ENCODE measurements at regions not wholly inside any gene's neighbourhood (a gene's known extent, or its start where the extent isn't known, plus 50 kb on each side); places are given as distances from the start of the nearest gene placed in this dataset.

DNA sequence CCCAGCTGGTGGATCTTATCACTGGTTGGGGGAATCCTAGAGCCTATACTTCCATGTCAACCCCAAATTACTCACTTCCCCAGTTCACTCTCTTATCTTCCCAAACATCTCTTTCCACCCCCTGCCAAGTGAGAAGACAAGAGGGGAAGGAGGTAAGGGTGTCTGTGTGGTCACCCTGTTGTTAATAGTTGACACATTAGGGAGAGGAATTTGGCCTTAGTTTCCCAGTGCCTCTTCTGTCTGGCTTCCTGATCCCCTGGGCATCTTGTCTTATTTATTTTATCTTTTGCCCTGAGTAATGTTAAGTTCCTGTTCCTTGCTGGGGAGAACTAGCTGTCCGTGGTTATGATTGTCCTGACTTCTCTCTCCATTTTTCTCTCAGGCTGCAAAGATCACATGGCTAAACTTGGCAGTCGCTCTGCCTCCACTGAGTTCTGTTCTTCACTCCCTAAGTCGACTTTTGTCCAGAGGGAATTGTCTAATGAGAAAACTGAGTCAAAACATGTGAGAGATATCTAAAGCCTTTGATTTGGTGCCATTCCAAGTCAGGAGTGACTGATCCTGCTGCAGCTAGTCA, 157.1 kb upstream of the SYT6 start:
- no peak for DNase-seq

DNA sequence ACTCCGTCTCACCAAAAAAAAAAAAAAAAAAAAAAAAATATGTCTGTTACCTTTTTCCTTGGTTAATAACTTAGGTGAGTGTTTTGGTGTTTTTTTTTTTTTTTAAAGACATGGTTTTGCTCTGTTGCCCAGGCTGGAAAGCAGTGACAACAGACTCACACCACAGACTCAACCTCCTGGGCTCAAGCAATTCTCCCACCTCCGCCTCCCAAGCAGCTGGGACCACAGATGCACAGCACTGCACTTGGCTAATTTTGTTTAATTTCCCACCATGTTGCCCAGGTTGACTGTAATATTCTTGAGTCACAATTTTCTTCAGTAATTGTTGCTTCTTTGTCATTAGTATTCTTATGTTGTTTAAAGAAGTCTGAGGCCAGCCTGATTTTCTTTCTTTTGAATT, 149.2 kb upstream of the SYT6 start:
- DNase-seq: no peak

DNA sequence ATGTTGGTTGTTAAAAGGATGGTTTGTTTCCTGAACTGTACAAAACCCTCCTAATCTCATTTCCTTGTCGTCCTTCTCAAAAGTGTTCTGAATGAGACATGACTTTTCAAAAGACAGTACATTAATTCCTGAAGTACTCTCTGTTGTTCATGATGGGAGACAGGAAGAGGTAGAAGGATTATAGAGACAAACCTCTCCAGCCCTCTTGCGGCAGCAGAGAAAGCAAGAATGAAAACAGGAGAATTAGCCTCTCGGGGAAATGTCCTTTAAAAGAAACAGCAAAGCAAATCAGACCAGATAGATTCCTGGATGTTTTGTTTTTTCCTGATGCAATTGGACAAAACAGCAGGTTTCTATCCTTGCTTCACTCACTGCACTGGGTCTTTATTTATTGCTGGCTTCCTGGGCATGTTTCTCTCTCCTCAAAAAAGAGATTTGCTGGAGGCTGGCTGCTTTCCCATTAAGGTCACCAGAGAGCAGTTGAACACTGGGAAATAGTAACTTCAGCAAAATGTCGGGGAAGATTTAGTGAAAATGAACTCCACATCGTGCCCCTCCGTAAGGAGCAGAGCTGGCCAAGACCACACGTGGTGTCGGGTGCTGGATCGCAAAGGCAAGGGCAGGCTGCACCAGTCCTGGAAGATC, 145.8 kb upstream of the SYT6 start:
- no peak for DNase-seq

DNA sequence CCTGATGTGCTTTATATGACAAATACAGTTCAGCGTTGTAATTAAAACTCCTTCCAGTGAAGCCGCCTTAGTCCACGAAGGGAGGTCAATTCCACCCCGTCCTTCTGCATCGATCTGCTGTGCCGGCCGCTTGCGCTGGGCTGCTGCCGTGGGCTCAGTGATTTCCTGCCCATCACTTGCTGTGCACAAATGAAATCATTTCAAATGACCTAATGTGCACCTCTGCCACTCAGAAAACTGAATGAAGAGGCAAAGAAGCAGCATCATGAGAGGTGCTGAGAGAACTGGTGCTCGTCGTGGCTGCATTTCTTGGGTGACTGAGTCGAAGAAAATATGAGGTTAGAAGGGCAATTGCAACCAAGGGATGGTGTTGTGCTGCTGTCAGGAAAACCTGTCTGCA, 144.3 kb upstream of the SYT6 start:
- DNase-seq: no peak

DNA sequence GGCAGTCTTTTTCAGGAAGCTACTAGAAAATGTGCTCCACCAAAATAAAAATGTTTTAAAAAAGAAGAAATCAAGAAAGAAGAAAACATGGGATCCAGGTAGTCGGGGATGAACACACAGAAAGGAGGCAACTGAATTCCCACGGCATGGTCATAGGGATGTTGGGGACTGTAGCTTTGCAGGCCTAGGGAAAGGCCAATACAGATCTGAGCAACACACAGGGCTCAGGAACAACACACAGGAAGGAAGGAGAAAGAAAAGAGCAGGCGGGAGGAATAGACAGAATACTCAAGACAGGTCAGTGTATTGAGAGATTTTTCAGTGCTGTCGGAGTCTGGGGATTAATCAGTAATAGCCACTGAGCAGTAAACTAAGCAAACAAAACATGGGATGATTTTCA, 142.7 kb upstream of the SYT6 start:
- no peak for DNase-seq

DNA sequence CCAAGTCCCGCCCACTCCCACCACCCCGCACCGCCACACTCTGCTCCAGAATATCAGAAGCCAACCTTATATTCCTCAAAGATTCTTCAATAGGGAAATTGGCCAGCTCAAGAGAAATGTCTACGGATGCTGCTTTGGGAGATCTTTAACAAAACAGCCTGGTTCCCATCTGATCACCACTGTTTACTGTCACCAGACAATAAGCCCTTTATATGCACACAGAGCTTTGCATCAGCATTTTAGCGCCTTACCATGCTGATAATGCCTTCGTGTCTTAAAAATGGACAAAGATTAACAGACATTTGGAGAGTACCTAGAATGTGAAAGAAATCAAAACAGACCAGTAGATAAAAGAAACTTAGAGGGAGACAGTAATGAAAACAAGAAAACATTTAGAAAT, 141.7 kb upstream of the SYT6 start:
- DNase-seq: no peak

DNA sequence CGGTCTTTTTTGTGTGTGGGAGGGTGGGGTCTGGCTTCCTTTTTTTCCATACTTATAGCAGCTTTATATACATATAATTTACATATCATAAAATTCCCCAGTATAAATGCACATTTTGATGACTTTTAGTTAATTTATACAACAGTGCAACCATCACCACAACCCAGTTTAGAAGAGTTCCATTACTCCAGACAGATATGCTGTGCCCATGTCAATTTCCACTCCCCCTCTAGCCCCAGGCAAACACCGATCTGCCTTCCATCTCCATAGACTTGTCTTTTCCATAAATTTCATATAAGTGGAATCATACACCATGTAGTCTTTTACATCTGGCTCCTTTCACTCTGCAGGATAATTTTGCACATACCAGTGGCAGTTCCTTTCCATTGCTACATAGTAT, 139.2 kb upstream of the SYT6 start:
- no peak for DNase-seq

DNA sequence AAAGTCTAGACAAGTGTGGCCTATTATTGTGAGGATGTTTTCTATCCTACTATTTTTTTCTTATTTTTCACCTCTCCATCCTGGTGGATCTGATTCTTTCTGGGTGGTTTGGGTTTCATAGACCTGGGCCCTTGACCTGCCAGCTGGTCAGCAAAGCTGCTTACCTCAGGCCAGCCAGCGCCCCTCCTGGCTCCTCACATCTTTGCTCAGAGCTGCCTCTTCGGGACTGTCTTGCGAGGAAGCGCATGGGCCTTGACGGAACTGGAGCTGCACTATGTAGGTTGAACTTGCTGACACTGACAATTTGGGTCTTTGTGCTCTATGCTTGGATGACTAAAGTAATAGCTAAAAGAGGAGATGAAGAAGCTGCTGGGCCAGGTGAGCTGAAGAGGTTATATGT, 138.5 kb upstream of the SYT6 start:
- no peak for DNase-seq

DNA sequence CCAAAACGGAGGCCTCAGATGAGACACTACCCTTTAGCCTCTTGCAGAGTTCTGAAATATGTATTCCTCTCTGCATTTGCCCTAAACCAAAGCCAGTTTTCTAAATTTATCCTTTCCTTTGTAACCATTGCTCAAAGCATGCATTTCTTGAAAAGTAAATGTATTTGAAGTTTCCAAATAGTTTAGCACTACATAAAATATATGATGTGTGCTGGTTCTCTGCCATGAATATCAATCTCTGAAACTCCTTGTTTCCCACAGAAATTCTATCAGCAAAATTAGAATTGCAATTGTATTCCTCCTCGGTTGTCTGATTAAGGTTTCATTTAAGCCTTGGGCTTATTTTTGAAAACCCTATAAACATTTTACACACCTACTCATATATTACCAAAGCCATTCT, 137.1 kb upstream of the SYT6 start:
- no peak for DNase-seq

DNA sequence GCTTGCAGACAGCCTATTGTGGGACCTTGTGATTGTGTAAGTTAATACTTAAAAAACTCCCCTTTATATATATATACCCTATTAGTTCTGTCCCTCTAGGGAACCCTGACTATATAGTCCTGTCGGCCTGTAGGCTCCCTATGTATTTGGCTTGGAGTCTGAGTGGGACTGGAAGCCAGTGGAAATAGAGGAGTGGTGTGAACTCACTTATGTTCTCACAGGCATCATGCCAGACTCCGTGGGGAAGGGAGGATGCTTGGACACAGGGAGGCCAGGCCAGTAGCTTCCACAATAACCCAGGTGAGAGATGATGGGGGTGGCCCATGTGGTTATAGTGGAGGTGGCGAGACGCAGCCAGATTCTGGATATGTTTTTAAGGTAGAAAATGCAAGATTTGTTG, 136.7 kb upstream of the SYT6 start:
- DNase-seq: no peak

DNA sequence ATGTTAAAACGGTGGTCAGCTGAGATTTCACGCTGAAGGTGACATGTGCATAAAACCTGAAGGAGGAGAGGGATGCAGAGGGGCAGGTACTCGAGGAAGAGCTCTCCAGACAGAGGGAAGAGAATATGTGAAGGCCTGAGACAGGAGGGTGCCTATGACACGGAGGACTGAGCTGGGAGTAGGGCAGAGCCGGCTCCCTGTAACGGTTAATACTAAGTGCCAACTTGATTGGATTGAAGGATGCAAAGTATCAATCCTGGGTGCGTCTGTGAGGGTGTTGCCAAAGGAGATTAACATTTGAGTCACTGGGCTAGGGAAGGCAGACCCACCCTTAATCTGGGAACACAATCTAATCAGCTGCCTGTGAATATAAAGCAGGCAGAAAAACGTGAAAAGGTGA, 136.2 kb upstream of the SYT6 start:
- no peak for DNase-seq

DNA sequence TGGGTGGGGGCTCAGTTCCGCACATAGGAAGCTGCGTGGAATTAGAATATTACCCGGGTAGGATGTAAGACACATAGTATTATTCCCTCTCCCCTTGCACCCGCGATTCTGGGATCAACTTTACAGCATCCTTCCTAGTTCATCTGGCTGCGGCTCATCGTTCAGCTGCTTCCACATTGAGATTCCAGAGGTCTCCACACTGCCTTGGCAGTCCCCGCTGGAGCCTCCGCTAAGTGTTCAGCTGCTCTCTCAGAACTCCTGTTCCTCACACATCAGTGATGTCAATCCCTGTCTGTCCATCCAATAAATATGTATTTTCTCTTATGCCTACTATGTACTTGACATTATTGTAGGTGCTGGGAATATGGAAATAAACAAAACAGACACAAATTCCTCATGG, 135.6 kb upstream of the SYT6 start:
- no peak for DNase-seq

DNA sequence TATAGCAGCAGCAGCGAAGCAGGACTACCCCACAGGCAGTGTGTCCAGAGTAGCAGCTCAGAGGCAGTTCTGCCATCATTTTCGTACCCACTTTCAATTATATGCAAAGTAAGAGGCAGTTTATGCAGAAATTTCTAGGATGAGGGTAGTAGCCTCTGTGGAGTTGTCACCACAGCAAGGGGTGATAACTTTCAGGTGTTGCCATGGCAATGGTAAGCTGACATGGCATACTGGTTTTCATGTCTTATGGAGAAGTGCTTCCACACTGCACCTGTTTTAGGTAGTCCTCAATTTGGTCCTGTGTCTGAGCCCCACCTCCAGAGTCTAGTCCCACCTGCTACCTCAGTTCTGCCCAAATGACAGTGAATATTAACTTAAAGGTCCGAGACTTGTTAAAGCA, 133.3 kb upstream of the SYT6 start:
- no peak for DNase-seq

DNA sequence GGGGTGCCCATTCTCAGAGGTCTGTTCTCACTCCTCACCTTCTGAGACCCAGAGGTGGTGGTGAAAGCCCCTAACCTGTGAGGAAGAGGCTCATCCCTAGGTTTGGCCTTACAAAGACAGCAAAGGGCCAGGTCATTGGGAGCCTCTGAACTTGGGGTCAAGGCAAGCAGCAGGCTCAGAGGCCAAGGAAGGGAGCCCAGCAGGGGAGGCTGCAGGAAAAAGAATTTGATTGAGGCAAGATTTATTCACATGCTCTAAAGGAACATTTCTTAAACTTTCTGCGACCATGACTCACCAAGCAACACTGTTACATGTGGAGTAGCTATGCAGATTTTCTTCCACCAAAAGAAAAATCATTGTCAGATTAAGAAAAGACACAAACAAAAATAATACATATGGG, 132.5 kb upstream of the SYT6 start:
- no peak for DNase-seq

DNA sequence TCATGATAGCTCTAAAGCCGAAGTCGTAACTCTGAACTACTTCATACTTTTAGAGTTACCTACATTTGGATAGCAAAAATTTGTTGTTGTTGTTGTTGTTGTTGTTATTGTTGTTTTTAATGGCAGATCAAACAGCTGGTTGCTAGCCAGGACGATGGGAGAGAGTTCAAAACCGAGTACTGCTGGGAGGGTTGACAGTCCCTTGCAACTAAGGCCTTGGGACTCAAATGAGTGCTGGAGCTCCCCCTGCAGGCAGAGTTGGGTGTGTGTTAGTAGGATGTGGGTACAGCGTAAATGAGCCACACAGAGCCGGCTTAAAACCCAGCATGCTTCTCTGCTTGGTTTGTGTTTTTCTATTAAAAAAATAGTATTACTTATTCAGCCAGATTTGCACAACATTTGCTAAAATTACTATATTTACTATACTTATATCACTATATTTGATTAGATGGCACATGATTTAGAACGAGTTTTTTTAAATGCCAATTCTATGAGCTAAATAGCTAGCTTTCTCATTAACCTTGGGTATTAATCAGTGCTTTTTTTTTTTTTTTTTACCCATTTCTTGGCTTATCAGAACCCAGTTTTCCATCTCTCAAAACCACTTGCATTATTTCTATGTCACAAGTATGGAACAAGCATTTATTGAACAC, 129.2 kb upstream of the SYT6 start:
- peak; percentile 93 for DNase-seq

DNA sequence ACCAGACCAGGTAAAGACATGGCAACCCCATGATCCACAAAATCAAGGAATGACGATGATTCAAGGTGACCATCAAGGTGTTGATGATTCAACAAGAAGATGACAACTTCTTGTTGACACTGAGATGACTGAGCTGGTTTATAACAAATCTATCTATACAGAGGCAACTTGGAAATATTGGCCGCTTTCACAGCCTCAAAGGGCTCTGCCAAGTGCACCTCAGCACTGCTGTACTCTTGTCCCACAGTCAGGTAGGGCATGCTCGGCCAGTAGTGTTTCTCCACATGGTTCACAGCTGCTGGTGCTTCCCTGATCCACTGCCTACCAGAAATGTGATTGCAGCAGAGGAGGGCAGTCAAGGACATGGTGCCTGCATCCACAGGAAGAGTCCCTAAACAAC, 125.2 kb upstream of the SYT6 start:
- no peak for DNase-seq

DNA sequence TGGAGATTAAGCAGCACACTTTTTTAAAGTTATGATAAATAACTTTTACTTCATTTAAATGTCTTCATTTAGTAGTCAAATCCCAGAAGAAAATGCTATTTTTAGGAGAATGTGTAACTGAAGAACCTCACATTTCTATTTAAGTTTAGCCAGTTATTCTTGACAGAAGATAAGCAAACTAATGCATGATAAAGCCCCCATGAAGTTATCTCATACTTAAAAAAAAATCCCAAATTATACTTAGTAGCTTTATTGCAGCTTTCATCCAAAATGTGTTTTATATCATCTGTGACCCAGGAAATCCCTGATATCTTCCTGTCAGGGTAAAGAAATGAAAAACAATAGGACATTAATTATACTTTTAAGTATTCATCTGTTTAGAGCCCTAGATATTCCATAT, 124.8 kb upstream of the SYT6 start:
- DNase-seq: no peak

DNA sequence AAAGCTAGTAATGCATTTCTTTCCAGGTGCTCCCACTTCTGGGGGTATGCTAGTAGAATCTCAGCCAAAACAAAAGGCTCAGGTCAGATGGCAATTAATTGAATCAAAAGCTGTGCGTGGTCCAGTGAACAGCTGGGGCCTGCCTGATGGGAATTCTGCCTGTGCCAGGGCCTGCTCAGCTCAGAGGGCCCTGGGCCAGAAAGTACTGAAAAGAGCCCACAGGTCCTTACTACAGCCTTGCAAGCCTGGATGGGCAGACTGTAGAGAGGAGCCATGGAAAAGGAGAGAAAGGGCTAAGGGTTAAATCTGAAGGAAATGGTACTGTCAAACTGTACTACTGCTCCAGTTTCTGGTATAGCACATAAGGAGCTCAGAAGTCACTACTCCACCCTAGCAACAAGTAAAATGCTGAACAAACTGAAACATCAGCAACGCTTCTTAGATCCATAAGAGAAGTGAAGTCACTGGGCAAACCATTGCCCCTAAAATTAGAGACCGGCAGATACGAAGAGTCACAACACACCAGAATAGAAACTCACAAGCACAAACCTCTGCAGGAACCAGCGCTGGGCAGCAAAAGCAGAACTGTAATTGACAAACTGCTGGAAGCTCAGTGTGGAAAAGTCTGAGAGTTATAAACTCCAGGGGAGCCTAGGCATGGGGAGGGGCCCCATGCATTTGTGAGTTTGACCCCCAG, 121.1 kb upstream of the SYT6 start:
- DNase-seq: no peak

DNA sequence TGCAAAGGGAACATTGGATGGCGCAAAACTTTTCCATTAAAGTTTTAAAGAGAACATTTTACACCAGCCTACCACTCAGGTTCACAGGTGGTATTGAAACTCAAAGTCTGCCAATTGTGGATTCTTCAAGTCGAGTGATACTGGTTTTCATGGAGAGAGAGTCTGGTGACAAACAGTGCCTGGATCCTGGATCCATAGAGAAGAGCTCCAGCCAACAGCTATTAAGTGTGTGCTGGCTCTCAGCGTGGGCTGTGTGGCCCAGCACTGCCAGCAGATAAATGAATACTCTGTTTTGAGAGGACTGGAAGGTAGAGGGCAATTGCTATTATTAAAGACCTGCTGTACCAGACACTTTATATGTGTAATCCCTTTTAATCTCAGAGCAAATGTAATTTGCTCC, 118.9 kb upstream of the SYT6 start:
- no peak for DNase-seq

DNA sequence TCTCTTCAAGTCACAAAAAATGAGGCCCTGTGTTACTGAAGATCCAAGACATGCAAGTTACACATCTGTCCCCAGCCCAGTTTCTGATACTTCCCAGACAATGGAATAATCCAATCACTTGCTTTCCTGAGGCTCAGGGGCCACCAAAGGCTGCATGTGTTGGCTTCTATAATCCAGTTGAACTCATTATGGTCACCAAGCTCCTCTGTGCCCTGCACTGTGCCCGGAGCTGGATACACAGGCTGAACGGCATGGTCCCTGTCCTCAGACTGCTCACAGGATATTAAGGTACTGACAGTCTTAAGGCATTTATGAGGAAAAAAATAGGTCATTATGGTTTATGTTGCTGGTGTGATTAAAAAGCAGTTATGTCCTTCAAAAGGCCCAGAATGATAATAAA, 117.0 kb upstream of the SYT6 start:
- no peak for DNase-seq

DNA sequence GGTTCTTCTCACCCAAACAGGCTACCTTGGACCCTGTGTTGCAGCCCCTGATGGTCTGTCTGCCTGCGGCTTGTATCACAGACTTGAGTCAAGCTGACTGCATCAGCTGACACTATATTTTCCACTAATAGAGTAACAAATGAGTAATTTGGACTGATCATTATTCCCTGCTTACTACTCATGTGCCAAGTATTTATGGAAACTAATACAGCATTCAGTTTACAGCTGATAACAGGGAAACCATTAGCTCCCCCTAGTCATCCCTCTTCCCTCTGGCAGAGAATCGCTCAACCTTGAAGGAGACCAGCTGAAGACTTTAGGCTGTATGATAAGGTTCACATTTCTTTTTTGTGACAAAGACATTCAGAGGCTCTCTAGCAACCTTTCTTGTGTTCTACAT, 116.6 kb upstream of the SYT6 start:
- DNase-seq: no peak

DNA sequence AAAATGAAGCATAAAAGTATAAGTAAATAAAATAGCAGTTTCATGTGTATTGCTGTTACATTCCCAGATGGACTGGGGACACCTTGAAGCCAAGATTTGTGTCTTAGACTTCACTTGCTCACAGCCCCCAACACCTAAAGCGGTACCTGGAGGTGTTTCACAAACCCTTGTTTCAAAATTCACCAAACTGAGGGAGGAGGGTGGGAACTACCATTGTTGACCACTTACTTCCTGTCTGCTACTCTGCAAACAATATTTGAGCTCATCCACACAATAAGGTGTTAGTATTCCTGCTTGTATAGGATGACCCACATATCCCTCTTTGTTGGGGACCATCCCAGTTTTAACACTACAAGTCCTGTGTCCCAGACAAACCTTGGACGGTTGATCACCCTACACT, 115.9 kb upstream of the SYT6 start:
- DNase-seq: no peak

DNA sequence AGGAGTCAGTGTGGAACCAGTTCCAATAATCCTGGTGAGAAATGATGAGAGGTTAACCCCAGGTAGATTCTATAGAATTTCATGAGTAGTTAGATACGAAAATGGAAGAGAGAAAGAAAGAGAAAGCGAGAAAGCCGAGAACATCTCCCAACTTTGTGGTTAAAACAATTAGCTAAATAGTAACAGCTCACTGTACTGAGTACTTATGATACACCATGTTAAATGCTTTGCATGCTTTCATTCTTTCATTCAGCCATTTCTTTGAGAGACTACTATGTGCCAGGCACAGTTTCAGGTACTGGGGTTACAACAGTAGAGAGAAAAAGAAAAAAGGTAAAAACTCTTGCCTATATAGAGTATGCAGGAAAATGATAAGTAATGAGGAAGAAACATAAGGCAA, 109.7 kb upstream of the SYT6 start:
- DNase-seq: no peak

DNA sequence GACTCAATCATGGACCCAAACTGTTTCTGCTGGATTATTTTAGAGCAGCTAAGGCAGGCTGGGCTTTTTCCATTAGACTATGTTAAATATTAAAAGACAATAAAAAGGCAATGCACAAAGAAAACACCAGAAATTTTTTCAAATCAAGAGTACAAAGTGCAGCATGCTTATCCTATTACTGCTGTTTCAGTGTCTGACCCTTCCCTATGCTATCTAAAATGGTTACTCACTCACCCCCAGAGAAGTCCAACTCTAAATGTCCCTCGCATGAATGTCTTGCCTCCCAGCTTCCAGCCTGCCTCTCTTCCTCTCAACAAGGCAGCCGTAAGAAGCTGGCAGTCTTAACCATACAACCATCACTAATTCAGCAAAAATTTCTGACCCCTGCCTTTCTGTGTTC, 108.7 kb upstream of the SYT6 start:
- DNase-seq: no peak

Measured in hematopoietic multipotent progenitor cell treated with erythropoietin and hydrocortisone succinate and interleukin-3 and kit ligand, for 6 days (in vitro differentiated cells).